ENCODE measurements at regions not wholly inside any gene's neighbourhood (a gene's known extent, or its start where the extent isn't known, plus 50 kb on each side); places are given as distances from the start of the nearest gene placed in this dataset.

GRCh38 chr1:209276321-209276720 lies 307.2 kb upstream of the CAMK1G start:
- no peak for ATAC-seq
- no peaks in the 10 kb centered on the region for H3K36me3 Mint-ChIP-seq (ENCODE audit: low read depth)

DNA sequence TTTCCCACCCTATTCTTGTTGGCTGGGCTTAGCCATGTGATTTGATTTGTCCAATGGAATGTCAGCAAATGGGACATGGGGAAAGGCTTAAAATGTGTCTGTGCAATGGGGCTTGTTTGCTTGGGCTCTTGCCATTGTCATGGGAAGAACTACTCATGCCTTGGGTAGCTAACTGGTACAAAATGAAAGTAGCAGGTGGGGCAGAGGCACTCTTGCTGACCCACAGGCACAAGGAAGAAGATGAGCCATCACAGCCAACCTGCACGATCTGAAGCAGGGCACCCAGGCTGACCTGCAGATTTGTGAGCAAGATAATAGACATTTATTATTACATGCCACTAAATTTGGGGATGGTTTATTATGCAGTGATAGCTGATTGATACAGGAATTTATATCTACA lies 305.9 kb upstream of the CAMK1G start:
- intact Hi-C loops (cut with micrococcal nuclease) = no loop called here
- no peak for DNase-seq
- no peak for TF ChIP-seq CTCF (IDR thresholded peaks at IDR 0.05)
- H3K4me1 Mint-ChIP-seq (ENCODE audit: low read depth) = no peaks in the 10 kb centered on the region
- no peaks in the 10 kb centered on the region for H3K36me3 Mint-ChIP-seq (ENCODE audit: low read depth)
- no peak for ATAC-seq
- no peak overlapping the region for H3K4me3 Mint-ChIP-seq
- H3K27ac Mint-ChIP-seq = no peak overlapping the region
- peaks cover 7% of the 10 kb centered on the region for H3K27me3 Mint-ChIP-seq
- CTCF ChIA-PET = interaction anchor here (0.9 kb wide), 1 partner anchor 29 kb away, joined by 3 read pairs; no protein-coding TSS in a partner anchor
- POLR2A ChIA-PET = no interaction called here
- H3K9me3 Mint-ChIP-seq = no peaks in the 10 kb centered on the region

More at GRCh38 chr1:209276321-209276720, 307.2 kb upstream of the CAMK1G start:
- intact Hi-C loops (cut with micrococcal nuclease) = no loop called here
- ChIA-PET CTCF (no interaction called here), POLR2A (no interaction called here)
- Mint-ChIP-seq H3K4me3 (no peak overlapping the region), H3K4me1 (ENCODE audit: low read depth) (no peaks in the 10 kb centered on the region), H3K27ac (no peak overlapping the region), H3K9me3 (no peaks in the 10 kb centered on the region), H3K27me3 (peaks cover 9% of the 10 kb centered on the region)
- DNase-seq = no peak
- TF ChIP-seq CTCF (IDR thresholded peaks at IDR 0.05) = no peak

DNA sequence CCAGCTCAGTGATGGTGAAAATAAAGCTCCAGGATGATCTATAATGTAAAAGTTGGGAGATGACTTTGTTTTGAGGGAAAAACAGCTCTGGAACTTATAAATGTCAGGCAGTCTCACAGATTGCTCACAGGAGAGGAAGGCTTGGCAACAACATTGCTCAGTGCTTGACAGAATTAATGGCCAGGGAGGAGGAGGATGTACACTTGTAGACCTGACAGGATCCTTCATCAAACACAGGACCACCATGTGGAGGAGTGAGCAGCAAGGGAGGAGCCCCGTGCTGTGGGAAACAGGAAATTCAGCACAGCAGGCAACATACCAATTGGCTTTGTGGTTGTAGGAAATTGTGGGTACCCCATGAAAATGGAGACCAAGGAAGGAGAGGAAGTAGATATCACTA lies 291.8 kb upstream of the CAMK1G start:
- TF ChIP-seq CTCF (IDR thresholded peaks at IDR 0.05) = no peak
- no peak for DNase-seq
- CTCF ChIA-PET = no interaction called here
- ATAC-seq = no peak
- H3K27ac Mint-ChIP-seq = no peak overlapping the region
- no peaks in the 10 kb centered on the region for H3K36me3 Mint-ChIP-seq (ENCODE audit: low read depth)
- no peak overlapping the region for H3K4me3 Mint-ChIP-seq
- POLR2A ChIA-PET = no interaction called here
- H3K4me1 Mint-ChIP-seq (ENCODE audit: low read depth) = no peaks in the 10 kb centered on the region
- no peaks in the 10 kb centered on the region for H3K9me3 Mint-ChIP-seq
- peaks cover 5% of the 10 kb centered on the region for H3K27me3 Mint-ChIP-seq
- intact Hi-C loops (cut with micrococcal nuclease) = no loop called here

DNA sequence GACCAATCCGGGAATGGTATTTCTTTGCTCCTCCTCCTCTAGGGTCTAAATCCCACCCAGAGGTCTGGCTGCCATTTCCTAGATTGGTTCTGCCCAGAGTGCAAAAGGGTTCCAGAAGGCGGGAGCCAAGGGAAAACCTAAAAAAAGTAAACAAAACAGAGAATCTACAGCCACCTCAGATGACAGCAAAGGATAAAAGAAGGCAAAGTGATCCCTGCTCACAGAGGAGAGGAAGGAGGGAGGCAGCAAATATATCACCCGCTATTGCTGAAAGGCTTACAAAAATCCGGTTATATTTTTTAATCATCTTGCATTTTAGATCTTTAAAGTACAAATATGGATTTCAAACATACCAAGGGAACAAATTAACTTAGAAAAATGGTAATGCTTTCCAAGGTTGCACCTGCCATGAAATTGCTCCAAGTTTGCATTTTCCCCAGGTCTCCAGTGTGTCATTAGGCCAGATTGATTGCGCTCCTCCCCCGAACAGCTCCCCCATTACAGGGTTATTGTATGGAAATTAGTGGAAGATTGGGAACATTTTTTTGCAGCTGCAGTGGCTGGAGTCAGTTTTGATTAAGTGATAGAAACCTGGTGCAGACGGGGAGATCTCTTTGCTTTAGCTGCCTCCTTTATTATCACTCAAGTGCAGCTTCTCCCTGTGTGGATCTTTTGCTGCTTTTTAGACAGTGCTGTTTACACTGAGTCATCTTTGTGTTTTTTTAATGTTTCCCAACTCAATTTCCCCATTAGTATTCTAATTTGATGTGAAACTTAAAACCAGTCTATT lies 280.5 kb upstream of the CAMK1G start:
- H3K4me3 Mint-ChIP-seq = no peak overlapping the region
- H3K9me3 Mint-ChIP-seq = no peaks in the 10 kb centered on the region
- DNase-seq (no peak), ATAC-seq (no peak)
- POLR2A ChIA-PET = no interaction called here
- intact Hi-C loops (cut with micrococcal nuclease) = no loop called here
- no peak for TF ChIP-seq CTCF (IDR thresholded peaks at IDR 0.05)
- CTCF ChIA-PET = no interaction called here
- no peaks in the 10 kb centered on the region for H3K27me3 Mint-ChIP-seq
- no peaks in the 10 kb centered on the region for H3K4me1 Mint-ChIP-seq (ENCODE audit: low read depth)
- H3K27ac Mint-ChIP-seq = no peak overlapping the region
- no peaks in the 10 kb centered on the region for H3K36me3 Mint-ChIP-seq (ENCODE audit: low read depth)

DNA sequence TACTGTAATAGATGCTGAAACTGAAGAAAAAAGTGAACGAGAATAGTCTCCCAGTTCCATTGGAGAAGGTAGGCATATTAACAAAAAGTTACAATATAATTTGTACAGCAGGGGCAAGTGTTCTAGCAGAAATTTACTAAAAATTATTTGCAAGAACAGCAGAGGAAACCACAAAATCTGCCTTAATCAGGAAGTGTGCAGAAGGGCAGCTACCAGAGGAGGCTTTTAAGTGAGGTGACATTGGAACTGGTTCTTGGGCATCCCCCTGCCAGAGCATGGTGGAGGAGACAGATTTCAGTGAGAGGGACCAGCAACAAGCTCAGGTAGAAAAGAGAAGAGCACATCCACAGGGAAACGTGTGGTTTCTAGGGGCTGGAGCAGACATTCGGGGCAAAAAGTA lies 279.3 kb upstream of the CAMK1G start:
- ATAC-seq = no peak
- H3K9me3 Mint-ChIP-seq = no peaks in the 10 kb centered on the region
- no peaks in the 10 kb centered on the region for H3K4me1 Mint-ChIP-seq (ENCODE audit: low read depth)
- no peaks in the 10 kb centered on the region for H3K36me3 Mint-ChIP-seq (ENCODE audit: low read depth)
- ChIA-PET CTCF (no interaction called here), POLR2A (no interaction called here)
- no peaks in the 10 kb centered on the region for H3K27me3 Mint-ChIP-seq
- no peak overlapping the region for H3K27ac Mint-ChIP-seq
- no peak for DNase-seq
- intact Hi-C loops (cut with micrococcal nuclease) = no loop called here
- no peak overlapping the region for H3K4me3 Mint-ChIP-seq
- TF ChIP-seq CTCF (IDR thresholded peaks at IDR 0.05) = no peak
